ENCODE measurements at regions not wholly inside any gene's neighbourhood (a gene's known extent, or its start where the extent isn't known, plus 50 kb on each side); places are given as distances from the start of the nearest gene placed in this dataset.

DNA sequence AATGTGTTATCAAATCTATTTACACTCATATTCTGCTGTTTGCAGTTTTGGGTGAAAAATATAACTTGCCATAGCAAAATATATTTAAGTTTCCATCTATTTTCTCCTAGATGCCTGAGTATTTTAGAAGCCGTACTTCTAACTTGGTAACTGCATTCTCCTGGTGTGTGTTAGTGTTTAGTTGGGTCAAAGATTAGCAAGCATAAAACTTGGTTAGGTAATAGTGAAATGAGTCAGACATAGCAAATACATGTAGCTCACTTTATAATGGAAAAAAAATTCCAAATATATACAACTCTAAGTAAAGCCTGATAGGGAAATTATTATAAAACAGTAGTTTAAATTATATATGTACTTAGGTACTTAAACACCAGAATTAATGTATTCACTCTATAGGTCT lies 640.7 kb upstream of the ST8SIA4 start:
- Histone ChIP-seq H3K27me3 (replicated peaks; ENCODE audit: insufficient read depth, low read depth, low read length, poor library complexity) (no peaks in the 10 kb centered on the region), H3K4me3 (ENCODE audit: low read depth, low read length, poor library complexity, severe bottlenecking) (no peak overlapping the region), H3K9me3 (ENCODE audit: low read depth, low read length, poor library complexity, severe bottlenecking) (no peaks in the 10 kb centered on the region), H3K4me1 (ENCODE audit: insufficient read depth, low read length, poor library complexity, severe bottlenecking) (no peaks in the 10 kb centered on the region), H3K36me3 (ENCODE audit: insufficient read depth, low read length, poor library complexity, severe bottlenecking) (no peaks in the 10 kb centered on the region), H3K27ac (ENCODE audit: low read depth, low read length, poor library complexity, severe bottlenecking) (no peak overlapping the region)
- TF ChIP-seq, protein P1, sequence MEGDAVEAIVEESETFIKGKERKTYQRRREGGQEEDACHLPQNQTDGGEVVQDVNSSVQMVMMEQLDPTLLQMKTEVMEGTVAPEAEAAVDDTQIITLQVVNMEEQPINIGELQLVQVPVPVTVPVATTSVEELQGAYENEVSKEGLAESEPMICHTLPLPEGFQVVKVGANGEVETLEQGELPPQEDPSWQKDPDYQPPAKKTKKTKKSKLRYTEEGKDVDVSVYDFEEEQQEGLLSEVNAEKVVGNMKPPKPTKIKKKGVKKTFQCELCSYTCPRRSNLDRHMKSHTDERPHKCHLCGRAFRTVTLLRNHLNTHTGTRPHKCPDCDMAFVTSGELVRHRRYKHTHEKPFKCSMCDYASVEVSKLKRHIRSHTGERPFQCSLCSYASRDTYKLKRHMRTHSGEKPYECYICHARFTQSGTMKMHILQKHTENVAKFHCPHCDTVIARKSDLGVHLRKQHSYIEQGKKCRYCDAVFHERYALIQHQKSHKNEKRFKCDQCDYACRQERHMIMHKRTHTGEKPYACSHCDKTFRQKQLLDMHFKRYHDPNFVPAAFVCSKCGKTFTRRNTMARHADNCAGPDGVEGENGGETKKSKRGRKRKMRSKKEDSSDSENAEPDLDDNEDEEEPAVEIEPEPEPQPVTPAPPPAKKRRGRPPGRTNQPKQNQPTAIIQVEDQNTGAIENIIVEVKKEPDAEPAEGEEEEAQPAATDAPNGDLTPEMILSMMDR (conservative IDR thresholded peaks at IDR 0.05; ENCODE audit: low read depth, low read length): no peak
- no peak for TF ChIP-seq EZH2 (IDR thresholded peaks at IDR 0.05; ENCODE audit: borderline replicate concordance, low read depth, low read length, poor library complexity, severe bottlenecking)
- intact Hi-C loops (cut with micrococcal nuclease; ENCODE audit: unreplicated experiment): no loop called here
- DNase-seq (ENCODE audit: low spot score): no peak
- ChIA-PET POLR2A (ENCODE audit: low non-redundant PET) (no interaction called here), CTCF (no interaction called here)
- BruUV-seq (replicated peaks): no TSS peak

DNA sequence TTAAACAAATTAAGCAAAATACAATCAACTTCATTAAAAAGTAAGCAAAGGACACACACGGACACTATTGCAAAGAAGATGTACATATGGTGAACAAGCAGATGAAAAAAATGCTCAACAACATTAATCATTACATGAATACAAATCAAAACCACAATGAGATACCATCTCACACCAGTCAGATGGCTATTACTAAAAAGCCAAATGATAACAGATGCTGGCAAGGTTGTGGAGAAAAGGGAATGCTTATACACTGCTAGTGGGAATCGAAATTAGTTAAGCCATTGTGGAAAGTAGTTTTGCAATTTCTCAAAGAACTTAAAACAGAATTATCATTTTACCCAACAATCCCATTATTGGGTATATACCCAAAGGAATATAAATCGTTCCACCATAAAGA lies 636.2 kb upstream of the ST8SIA4 start:
- no peaks in the 10 kb centered on the region for H3K9me3 ChIP-seq (ENCODE audit: low read depth, low read length, poor library complexity, severe bottlenecking)
- no peaks in the 10 kb centered on the region for H3K4me1 ChIP-seq (ENCODE audit: insufficient read depth, low read length, poor library complexity, severe bottlenecking)
- CTCF ChIA-PET: no interaction called here
- no peak for TF ChIP-seq EZH2 (IDR thresholded peaks at IDR 0.05; ENCODE audit: borderline replicate concordance, low read depth, low read length, poor library complexity, severe bottlenecking)
- H3K27ac ChIP-seq (ENCODE audit: low read depth, low read length, poor library complexity, severe bottlenecking): no peak overlapping the region
- no TSS peak for BruUV-seq (replicated peaks)
- H3K36me3 ChIP-seq (ENCODE audit: insufficient read depth, low read length, poor library complexity, severe bottlenecking): no peaks in the 10 kb centered on the region
- intact Hi-C loops (cut with micrococcal nuclease; ENCODE audit: unreplicated experiment): no loop called here
- no peak overlapping the region for H3K4me3 ChIP-seq (ENCODE audit: low read depth, low read length, poor library complexity, severe bottlenecking)
- DNase-seq (ENCODE audit: low spot score): no peak
- POLR2A ChIA-PET (ENCODE audit: low non-redundant PET): no interaction called here
- H3K27me3 ChIP-seq (replicated peaks; ENCODE audit: insufficient read depth, low read depth, low read length, poor library complexity): no peaks in the 10 kb centered on the region

DNA sequence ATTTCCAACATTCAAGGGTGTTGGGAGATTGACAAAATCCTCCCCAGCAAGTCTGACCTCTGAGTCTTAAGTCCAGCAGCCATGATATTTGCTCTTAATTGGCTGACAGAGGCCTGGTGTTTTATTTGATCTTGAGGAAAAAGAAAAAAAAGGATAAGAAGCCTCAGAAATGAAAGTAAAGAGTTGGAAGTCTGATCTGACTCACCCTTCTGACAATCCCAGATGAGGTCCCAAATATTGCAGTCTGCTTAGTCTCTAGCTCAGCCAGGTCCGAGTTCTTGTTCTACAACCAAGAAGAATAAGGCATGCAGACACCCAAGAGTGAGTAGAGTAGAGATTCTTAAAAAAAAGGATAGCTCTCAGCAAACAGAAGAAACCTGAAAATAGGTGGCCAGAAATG lies 632.5 kb upstream of the ST8SIA4 start:
- ChIA-PET CTCF (no interaction called here), POLR2A (ENCODE audit: low non-redundant PET) (no interaction called here)
- Histone ChIP-seq H3K27ac (ENCODE audit: low read depth, low read length, poor library complexity, severe bottlenecking) (no peak overlapping the region), H3K4me1 (ENCODE audit: insufficient read depth, low read length, poor library complexity, severe bottlenecking) (no peaks in the 10 kb centered on the region), H3K4me3 (ENCODE audit: low read depth, low read length, poor library complexity, severe bottlenecking) (no peak overlapping the region), H3K36me3 (ENCODE audit: insufficient read depth, low read length, poor library complexity, severe bottlenecking) (no peaks in the 10 kb centered on the region), H3K27me3 (replicated peaks; ENCODE audit: insufficient read depth, low read depth, low read length, poor library complexity) (no peaks in the 10 kb centered on the region), H3K9me3 (ENCODE audit: low read depth, low read length, poor library complexity, severe bottlenecking) (no peaks in the 10 kb centered on the region)
- no peak for TF ChIP-seq EZH2 (IDR thresholded peaks at IDR 0.05; ENCODE audit: borderline replicate concordance, low read depth, low read length, poor library complexity, severe bottlenecking)
- TF ChIP-seq, protein P1 (conservative IDR thresholded peaks at IDR 0.05; ENCODE audit: low read depth, low read length): no peak
- BruUV-seq (replicated peaks): no TSS peak
- no peak for DNase-seq (ENCODE audit: low spot score)
- intact Hi-C loops (cut with micrococcal nuclease; ENCODE audit: unreplicated experiment): no loop called here

DNA sequence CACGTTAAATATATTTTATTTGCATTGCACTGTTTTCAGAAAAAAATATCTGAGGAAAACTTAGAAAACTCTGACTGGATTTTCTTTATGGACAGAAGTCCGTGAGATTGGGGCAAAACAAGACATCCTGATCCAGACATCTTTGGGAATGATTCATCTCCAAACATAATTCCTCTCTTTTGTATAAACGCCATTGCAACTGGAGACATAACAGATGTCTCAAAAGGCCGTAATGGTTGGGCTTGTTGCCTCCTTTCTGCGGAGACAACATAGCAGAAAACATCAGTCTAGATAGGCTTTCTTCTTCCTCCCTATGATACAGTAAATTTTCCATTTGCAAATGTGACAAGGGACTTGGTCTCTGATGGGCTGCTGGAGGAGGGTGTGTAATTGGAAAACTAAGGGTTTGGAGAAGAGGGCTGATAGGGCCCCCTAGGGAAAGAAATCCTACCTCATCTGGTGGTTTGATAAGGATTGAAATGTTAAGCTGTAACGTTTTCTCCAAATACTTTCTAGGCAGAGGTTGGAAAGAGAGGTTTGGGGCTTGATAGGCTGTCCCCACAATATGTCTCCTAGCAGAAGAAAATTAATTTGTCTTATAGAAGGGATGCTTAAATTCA lies 631.5 kb upstream of the ST8SIA4 start:
- no peaks in the 10 kb centered on the region for H3K9me3 ChIP-seq (ENCODE audit: low read depth, low read length, poor library complexity, severe bottlenecking)
- TF ChIP-seq, protein P1 (conservative IDR thresholded peaks at IDR 0.05; ENCODE audit: low read depth, low read length): no peak
- no peak for TF ChIP-seq EZH2 (IDR thresholded peaks at IDR 0.05; ENCODE audit: borderline replicate concordance, low read depth, low read length, poor library complexity, severe bottlenecking)
- no peak overlapping the region for H3K4me3 ChIP-seq (ENCODE audit: low read depth, low read length, poor library complexity, severe bottlenecking)
- H3K27ac ChIP-seq (ENCODE audit: low read depth, low read length, poor library complexity, severe bottlenecking): no peak overlapping the region
- no peak for DNase-seq (ENCODE audit: low spot score)
- no peaks in the 10 kb centered on the region for H3K4me1 ChIP-seq (ENCODE audit: insufficient read depth, low read length, poor library complexity, severe bottlenecking)
- H3K36me3 ChIP-seq (ENCODE audit: insufficient read depth, low read length, poor library complexity, severe bottlenecking): no peaks in the 10 kb centered on the region
- intact Hi-C loops (cut with micrococcal nuclease; ENCODE audit: unreplicated experiment): no loop called here
- BruUV-seq (replicated peaks): no TSS peak
- H3K27me3 ChIP-seq (replicated peaks; ENCODE audit: insufficient read depth, low read depth, low read length, poor library complexity): no peaks in the 10 kb centered on the region
- ChIA-PET POLR2A (ENCODE audit: low non-redundant PET) (no interaction called here), CTCF (no interaction called here)

All from A673 (cell line).